Mesothelial cell of epicardium (in vitro differentiated cells): ENCODE measurements at regions not wholly inside any gene's neighbourhood (a gene's known extent, or its start where the extent isn't known, plus 50 kb on each side); places are given as distances from the start of the nearest gene placed in this dataset.
A peak's percentile ranks its signal among the peaks of the same experiment; 100 is the strongest.
"Not testable (repeated sequence)": the region's sequence is repeated elsewhere in the genome, so short reads cannot be mapped to it uniquely, and the experiment has no call there.

Experiments used
- DNase-seq, 2 experiments: peaks; one replicate each; pipeline ENCODE4 v3.0.0; 2021; ENCODE audit warnings: low spot score in 2 of 2; ENCODE audit not compliant: unreplicated experiment in 2 of 2
- H3K27ac Mint-ChIP-seq: 2 replicates; pipeline ENCODE4 v1.8.0; 2021; ENCODE audit warnings: mixed read lengths
- H3K27me3 Mint-ChIP-seq: 2 replicates; pipeline ENCODE4 v1.8.0; 2021; ENCODE audit warnings: low read depth, mixed read lengths
- H3K36me3 Mint-ChIP-seq: 2 replicates; pipeline ENCODE4 v1.8.0; 2021; ENCODE audit warnings: mixed read lengths
- H3K4me1 Mint-ChIP-seq: 2 replicates; pipeline ENCODE4 v1.8.0; 2021; ENCODE audit warnings: mixed read lengths
- H3K4me3 Mint-ChIP-seq: 2 replicates; pipeline ENCODE4 v1.8.0; 2021; ENCODE audit warnings: mild to moderate bottlenecking, moderate library complexity, mixed read lengths
- H3K9me3 Mint-ChIP-seq: 2 replicates; pipeline ENCODE4 v1.8.0; 2021; ENCODE audit warnings: mixed read lengths
- CTCF ChIP-seq: fragments of 200-600 bp; sonication (generic); IDR thresholded peaks from one replicate; pipeline ENCODE4 v1.5.0; 2021; ENCODE audit warnings: antibody characterized with exemption; ENCODE audit not compliant: unreplicated experiment

GRCh38 chr4:181108237-181108636, 1135.0 kb upstream of the TENM3 start:
- H3K9me3 Mint-ChIP-seq = no peaks in the 10 kb centered on the region
- no peak for TF ChIP-seq CTCF
- H3K4me3 Mint-ChIP-seq = no peak overlapping the region
- H3K27ac Mint-ChIP-seq = no peak overlapping the region
- DNase-seq = no peak
- H3K27me3 Mint-ChIP-seq = no peaks in the 10 kb centered on the region
- H3K36me3 Mint-ChIP-seq = no peaks in the 10 kb centered on the region
- no peaks in the 10 kb centered on the region for H3K4me1 Mint-ChIP-seq

- Mint-ChIP-seq H3K4me3 (no peak overlapping the region), H3K4me1 (peaks cover 27% of the 10 kb centered on the region), H3K36me3 (no peaks in the 10 kb centered on the region), H3K9me3 (no peaks in the 10 kb centered on the region), H3K27ac (peak overlapping the region; percentile 50), H3K27me3 (peaks cover 2% of the 10 kb centered on the region)
- no peak for TF ChIP-seq CTCF
- no peak for DNase-seq
Measured at GRCh38 chr4:181119186-181119585, 1124.0 kb upstream of the TENM3 start.

- no peak for DNase-seq
- TF ChIP-seq CTCF = no peak
- H3K4me3 Mint-ChIP-seq = no peak overlapping the region
- H3K27me3 Mint-ChIP-seq = peaks cover 2% of the 10 kb centered on the region
- no peaks in the 10 kb centered on the region for H3K36me3 Mint-ChIP-seq
- H3K27ac Mint-ChIP-seq = no peak overlapping the region
- H3K9me3 Mint-ChIP-seq = peaks cover 9% of the 10 kb centered on the region
- peaks cover 34% of the 10 kb centered on the region for H3K4me1 Mint-ChIP-seq
Measured at GRCh38 chr4:181121733-181122132, 1121.5 kb upstream of the TENM3 start.

GRCh38 chr4:181127171-181127570, 1116.0 kb upstream of the TENM3 start:
- H3K36me3 Mint-ChIP-seq = peaks cover 27% of the 10 kb centered on the region
- H3K4me3 Mint-ChIP-seq = no peak overlapping the region
- DNase-seq = no peak
- H3K27me3 Mint-ChIP-seq = no peaks in the 10 kb centered on the region
- no peak for TF ChIP-seq CTCF
- no peak overlapping the region for H3K27ac Mint-ChIP-seq
- H3K9me3 Mint-ChIP-seq = peaks cover 47% of the 10 kb centered on the region
- peaks cover 31% of the 10 kb centered on the region for H3K4me1 Mint-ChIP-seq

GRCh38 chr4:181130317-181130716, 1112.9 kb upstream of the TENM3 start:
- H3K4me3 Mint-ChIP-seq = not testable (repeated sequence)

GRCh38 chr4:181137351-181137750, 1105.9 kb upstream of the TENM3 start:
- Mint-ChIP-seq H3K4me3 (no peak overlapping the region), H3K27me3 (no peaks in the 10 kb centered on the region), H3K9me3 (no peaks in the 10 kb centered on the region), H3K36me3 (no peaks in the 10 kb centered on the region), H3K4me1 (peaks cover 18% of the 10 kb centered on the region), H3K27ac (no peak overlapping the region)
- no peak for TF ChIP-seq CTCF
- no peak for DNase-seq

More at GRCh38 chr4:181130317-181130716, 1112.9 kb upstream of the TENM3 start:
- peaks cover 27% of the 10 kb centered on the region for H3K36me3 Mint-ChIP-seq
- not testable (repeated sequence) for H3K27me3 Mint-ChIP-seq, H3K27ac Mint-ChIP-seq, DNase-seq
- H3K4me1 Mint-ChIP-seq = peaks cover 16% of the 10 kb centered on the region
- peaks cover 47% of the 10 kb centered on the region for H3K9me3 Mint-ChIP-seq
